ENCODE measurements at regions not wholly inside any gene's neighbourhood (a gene's known extent, or its start where the extent isn't known, plus 50 kb on each side); places are given as distances from the start of the nearest gene placed in this dataset.

DNA sequence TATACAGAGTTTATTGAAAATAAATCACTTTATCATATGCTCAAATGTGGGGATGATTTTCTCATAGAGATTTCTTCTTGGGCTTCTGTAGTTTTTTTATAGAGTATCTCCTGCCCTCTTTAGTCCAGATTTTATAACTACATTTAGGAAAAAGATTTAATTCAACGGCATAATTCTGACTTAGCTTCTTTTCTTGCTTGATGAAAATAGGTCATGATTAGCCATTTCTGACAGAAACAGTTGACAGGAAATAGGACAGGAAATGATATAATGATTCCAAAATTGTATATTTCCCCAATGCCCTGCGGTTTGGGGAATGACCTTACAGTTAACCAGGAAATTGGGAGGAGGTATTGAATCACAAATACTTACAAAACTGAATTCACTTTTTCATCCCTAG is 1531.9 kb upstream of the ACVR2A start:
- Histone ChIP-seq H4K20me1 (ENCODE audit: insufficient read depth, low read length) (no peaks in the 10 kb centered on the region), H3K79me2 (ENCODE audit: insufficient read depth, low read length) (no peaks in the 10 kb centered on the region), H3K4me3 (ENCODE audit: insufficient read depth, low read depth, low read length) (no peak overlapping the region), H3K9ac (ENCODE audit: low read length) (no peak overlapping the region), H3K4me2 (ENCODE audit: low read length) (peak overlapping the region; percentile 23), H3K27me3 (ENCODE audit: insufficient read depth, low read length) (no peaks in the 10 kb centered on the region), H2AFZ (ENCODE audit: low read depth, low read length) (no peak overlapping the region), H3K36me3 (ENCODE audit: insufficient read depth, low read length) (no peaks in the 10 kb centered on the region), H3K9me3 (ENCODE audit: insufficient read depth, low read depth, low read length) (no peaks in the 10 kb centered on the region), H3K27ac (ENCODE audit: low read depth, low read length) (no peak overlapping the region), H3K4me1 (ENCODE audit: insufficient read depth, low read length) (peaks cover 2% of the 10 kb centered on the region)
- FAIRE-seq, result no peak
- TF ChIP-seq CTCF (IDR thresholded peaks at IDR 0.05; ENCODE audit: insufficient read depth, low read depth, low read length), result peak; percentile 11
- no peak for TF ChIP-seq EZH2 (IDR thresholded peaks at IDR 0.05; ENCODE audit: insufficient read depth, low read length)
- peak; percentile 6 for DNase-seq (ENCODE audit: low read depth)
- H3K36me3 Mint-ChIP-seq (ENCODE audit: low read depth, unreplicated experiment), result no peaks in the 10 kb centered on the region
- no peak overlapping the region for H3K27ac Mint-ChIP-seq (ENCODE audit: unreplicated experiment)
- peaks cover 2% of the 10 kb centered on the region for H3K4me1 Mint-ChIP-seq (ENCODE audit: low read depth, unreplicated experiment)
- no peaks in the 10 kb centered on the region for H3K27me3 Mint-ChIP-seq (ENCODE audit: low read depth, unreplicated experiment)
- no peak overlapping the region for H3K4me3 Mint-ChIP-seq (ENCODE audit: unreplicated experiment)
- no peaks in the 10 kb centered on the region for H3K9me3 Mint-ChIP-seq (ENCODE audit: unreplicated experiment)

DNA sequence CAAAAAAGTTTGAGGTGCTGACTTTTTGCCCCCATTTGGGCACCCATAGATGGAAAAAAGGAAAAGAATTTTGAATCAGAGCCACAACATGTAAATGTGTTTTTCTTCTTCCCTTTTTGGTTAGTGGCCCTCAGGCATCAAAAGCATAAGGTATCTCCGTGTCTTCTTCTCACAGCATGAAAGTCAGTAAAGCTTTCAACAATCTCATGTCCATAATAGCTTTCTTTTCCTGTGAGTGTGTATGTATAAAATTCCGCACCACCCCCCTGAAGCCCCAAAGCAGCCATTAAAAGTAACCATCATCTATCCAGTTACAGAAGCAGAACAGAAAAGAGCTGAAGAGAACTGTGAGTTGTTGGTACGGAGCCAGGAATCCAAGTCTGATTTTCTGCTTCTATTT is 1539.7 kb upstream of the ACVR2A start:
- no peaks in the 10 kb centered on the region for H3K27me3 Mint-ChIP-seq (ENCODE audit: low read depth, unreplicated experiment)
- Histone ChIP-seq H3K36me3 (ENCODE audit: insufficient read depth, low read length) (no peaks in the 10 kb centered on the region), H3K9me3 (ENCODE audit: insufficient read depth, low read depth, low read length) (no peaks in the 10 kb centered on the region), H3K4me3 (ENCODE audit: insufficient read depth, low read depth, low read length) (no peak overlapping the region), H2AFZ (ENCODE audit: low read depth, low read length) (no peak overlapping the region), H3K4me1 (ENCODE audit: insufficient read depth, low read length) (no peaks in the 10 kb centered on the region), H3K27ac (ENCODE audit: low read depth, low read length) (no peak overlapping the region), H3K27me3 (ENCODE audit: insufficient read depth, low read length) (no peaks in the 10 kb centered on the region), H4K20me1 (ENCODE audit: insufficient read depth, low read length) (no peaks in the 10 kb centered on the region), H3K9ac (ENCODE audit: low read length) (no peak overlapping the region), H3K79me2 (ENCODE audit: insufficient read depth, low read length) (no peaks in the 10 kb centered on the region), H3K4me2 (ENCODE audit: low read length) (no peak overlapping the region)
- no peak overlapping the region for H3K27ac Mint-ChIP-seq (ENCODE audit: unreplicated experiment)
- FAIRE-seq (no peak), DNase-seq (ENCODE audit: low read depth) (no peak)
- no peaks in the 10 kb centered on the region for H3K4me1 Mint-ChIP-seq (ENCODE audit: low read depth, unreplicated experiment)
- no peaks in the 10 kb centered on the region for H3K36me3 Mint-ChIP-seq (ENCODE audit: low read depth, unreplicated experiment)
- H3K9me3 Mint-ChIP-seq (ENCODE audit: unreplicated experiment), result peaks cover 5% of the 10 kb centered on the region
- H3K4me3 Mint-ChIP-seq (ENCODE audit: unreplicated experiment), result no peak overlapping the region
- no peak for TF ChIP-seq EZH2 (IDR thresholded peaks at IDR 0.05; ENCODE audit: insufficient read depth, low read length)

DNA sequence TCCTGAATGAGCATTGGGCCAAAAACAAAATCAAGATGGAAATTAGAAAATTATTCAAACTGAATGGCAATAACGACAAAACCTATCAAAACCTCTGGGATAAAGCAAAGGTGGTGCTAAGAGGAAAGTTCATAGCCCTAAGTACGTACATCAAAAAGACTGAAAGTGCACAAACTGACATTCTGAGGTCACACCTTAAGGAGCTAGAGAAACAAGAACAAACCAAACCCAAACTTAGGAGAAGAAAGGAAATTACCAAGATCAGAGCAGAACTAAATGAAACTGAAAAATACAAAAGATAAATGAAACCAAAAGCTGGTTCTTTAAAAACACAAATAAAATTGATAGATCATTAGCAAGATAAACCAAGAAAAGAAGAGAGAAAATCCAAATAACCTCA is 1543.5 kb upstream of the ACVR2A start:
- no peak overlapping the region for H3K27ac Mint-ChIP-seq (ENCODE audit: unreplicated experiment)
- no peak overlapping the region for H3K4me3 ChIP-seq (ENCODE audit: insufficient read depth, low read depth, low read length)
- no peaks in the 10 kb centered on the region for H4K20me1 ChIP-seq (ENCODE audit: insufficient read depth, low read length)
- no peaks in the 10 kb centered on the region for H3K27me3 Mint-ChIP-seq (ENCODE audit: low read depth, unreplicated experiment)
- no peaks in the 10 kb centered on the region for H3K4me1 ChIP-seq (ENCODE audit: insufficient read depth, low read length)
- DNase-seq (ENCODE audit: low read depth), result no peak
- H3K27me3 ChIP-seq (ENCODE audit: insufficient read depth, low read length), result no peaks in the 10 kb centered on the region
- H3K9me3 ChIP-seq (ENCODE audit: insufficient read depth, low read depth, low read length), result no peaks in the 10 kb centered on the region
- FAIRE-seq, result no peak
- TF ChIP-seq EZH2 (IDR thresholded peaks at IDR 0.05; ENCODE audit: insufficient read depth, low read length), result no peak
- H3K36me3 Mint-ChIP-seq (ENCODE audit: low read depth, unreplicated experiment), result no peaks in the 10 kb centered on the region
- no peaks in the 10 kb centered on the region for H3K4me1 Mint-ChIP-seq (ENCODE audit: low read depth, unreplicated experiment)
- peaks cover 12% of the 10 kb centered on the region for H3K9me3 Mint-ChIP-seq (ENCODE audit: unreplicated experiment)
- no peak overlapping the region for H3K4me2 ChIP-seq (ENCODE audit: low read length)
- H2AFZ ChIP-seq (ENCODE audit: low read depth, low read length), result no peak overlapping the region
- no peak overlapping the region for H3K4me3 Mint-ChIP-seq (ENCODE audit: unreplicated experiment)
- H3K9ac ChIP-seq (ENCODE audit: low read length), result no peak overlapping the region
- no peaks in the 10 kb centered on the region for H3K79me2 ChIP-seq (ENCODE audit: insufficient read depth, low read length)
- no peak overlapping the region for H3K27ac ChIP-seq (ENCODE audit: low read depth, low read length)
- H3K36me3 ChIP-seq (ENCODE audit: insufficient read depth, low read length), result no peaks in the 10 kb centered on the region

Measured in astrocyte (in vitro differentiated cells and primary cell).